ENCODE measurements at regions not wholly inside any gene's neighbourhood (a gene's known extent, or its start where the extent isn't known, plus 50 kb on each side); places are given as distances from the start of the nearest gene placed in this dataset.

DNA sequence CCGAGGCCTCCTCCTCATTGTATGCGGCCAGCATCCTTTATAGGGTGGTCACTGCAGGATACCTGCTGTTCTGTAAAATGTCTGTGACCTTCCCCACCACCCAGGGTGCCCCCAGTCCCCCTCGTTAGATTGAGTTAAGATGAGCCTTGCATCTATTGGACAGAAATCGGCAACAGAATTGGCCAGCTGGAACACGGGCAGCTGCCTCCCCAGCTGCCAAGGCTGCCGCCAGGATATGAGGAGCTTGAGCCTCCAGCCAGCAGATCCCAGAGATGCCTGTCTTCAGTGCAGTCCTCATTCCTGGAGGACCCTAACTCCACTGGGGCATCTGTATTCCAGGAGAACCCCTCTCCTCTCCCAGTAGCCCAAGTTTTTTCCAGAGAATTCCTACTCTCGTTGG, 463.0 kb downstream of the TSHZ3 start:
- H3K9me2 ChIP-seq (ENCODE audit: insufficient read depth, low read length) = no peaks in the 10 kb centered on the region
- H3K79me2 ChIP-seq (ENCODE audit: insufficient read depth, low read depth, low read length) = no peaks in the 10 kb centered on the region
- TF ChIP-seq EZH2phosphoT487 (IDR thresholded peaks at IDR 0.05; ENCODE audit: borderline replicate concordance, low read depth, low read length) (no peak), CTCF (conservative IDR thresholded peaks at IDR 0.05; ENCODE audit: low read length) (no peak)
- no peak overlapping the region for H2AFZ ChIP-seq (ENCODE audit: low read length)
- ChIA-PET CTCF (ENCODE audit: unreplicated experiment) (no interaction called here), POLR2A (interaction anchor here (0.6 kb wide), 1 partner anchor 187 kb away, joined by 3 read pairs; no protein-coding TSS in a partner anchor)
- H3K4me2 ChIP-seq (ENCODE audit: low read length) = no peak overlapping the region
- no peak overlapping the region for H3K27ac ChIP-seq (ENCODE audit: low read depth, low read length, poor library complexity, severe bottlenecking)
- no peak for DNase-seq (ENCODE audit: low spot score)
- H4K20me1 ChIP-seq (ENCODE audit: insufficient read depth, low read length) = no peaks in the 10 kb centered on the region
- no peak overlapping the region for H3K4me3 ChIP-seq (ENCODE audit: low read depth, low read length, poor library complexity, severe bottlenecking)
- H3K4me1 ChIP-seq (ENCODE audit: insufficient read depth, low read length, poor library complexity, severe bottlenecking) = no peaks in the 10 kb centered on the region
- H3K36me3 ChIP-seq (ENCODE audit: insufficient read depth, low read length) = no peaks in the 10 kb centered on the region
- H3K9me3 ChIP-seq (ENCODE audit: low read length) = no peaks in the 10 kb centered on the region
- no TSS peak for BruUV-seq (replicated peaks)
- intact Hi-C loops (cut with micrococcal nuclease; ENCODE audit: unreplicated experiment) = no loop called here

GRCh38 chr19:30884146-30884812, 465.0 kb downstream of the TSHZ3 start:
- no peak overlapping the region for H3K4me2 ChIP-seq (ENCODE audit: low read length)
- no peak overlapping the region for H2AFZ ChIP-seq (ENCODE audit: low read length)
- ChIA-PET CTCF (ENCODE audit: unreplicated experiment) (no interaction called here), POLR2A (no interaction called here)
- no peaks in the 10 kb centered on the region for H3K4me1 ChIP-seq (ENCODE audit: insufficient read depth, low read length, poor library complexity, severe bottlenecking)
- intact Hi-C loops (cut with micrococcal nuclease; ENCODE audit: unreplicated experiment) = no loop called here
- no peak overlapping the region for H3K27ac ChIP-seq (ENCODE audit: low read depth, low read length, poor library complexity, severe bottlenecking)
- no peaks in the 10 kb centered on the region for H3K9me2 ChIP-seq (ENCODE audit: insufficient read depth, low read length)
- no peaks in the 10 kb centered on the region for H3K9me3 ChIP-seq (ENCODE audit: low read length)
- no peaks in the 10 kb centered on the region for H3K36me3 ChIP-seq (ENCODE audit: insufficient read depth, low read length)
- BruUV-seq (replicated peaks) = no TSS peak
- TF ChIP-seq EZH2phosphoT487 (IDR thresholded peaks at IDR 0.05; ENCODE audit: borderline replicate concordance, low read depth, low read length) = no peak
- TF ChIP-seq CTCF (conservative IDR thresholded peaks at IDR 0.05; ENCODE audit: low read length) = no peak
- H4K20me1 ChIP-seq (ENCODE audit: insufficient read depth, low read length) = no peaks in the 10 kb centered on the region
- H3K4me3 ChIP-seq (ENCODE audit: low read depth, low read length, poor library complexity, severe bottlenecking) = no peak overlapping the region
- H3K79me2 ChIP-seq (ENCODE audit: insufficient read depth, low read depth, low read length) = no peaks in the 10 kb centered on the region
- no peak for DNase-seq (ENCODE audit: low spot score)

DNA sequence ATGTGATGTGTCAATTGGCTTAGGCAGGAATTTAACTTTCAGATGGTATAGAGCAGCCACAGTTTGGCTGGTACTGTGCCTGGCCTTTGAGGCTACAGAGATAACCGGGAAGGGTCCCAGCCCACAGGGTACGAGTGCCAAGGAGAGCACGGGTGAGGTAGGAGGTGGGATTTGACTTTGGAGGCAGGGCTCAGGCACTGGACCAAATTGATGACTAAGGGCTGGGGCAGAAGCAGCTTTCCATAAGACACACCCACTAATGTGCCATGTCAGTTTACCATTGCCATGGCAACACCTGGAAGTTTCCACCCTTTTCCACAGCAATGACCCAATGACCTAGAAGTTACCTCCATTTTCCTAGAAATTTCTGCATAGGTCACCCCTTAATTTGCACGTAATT, 466.2 kb downstream of the TSHZ3 start:
- H3K4me2 ChIP-seq (ENCODE audit: low read length) = no peak overlapping the region
- no peak overlapping the region for H3K27ac ChIP-seq (ENCODE audit: low read depth, low read length, poor library complexity, severe bottlenecking)
- H2AFZ ChIP-seq (ENCODE audit: low read length) = no peak overlapping the region
- TF ChIP-seq EZH2phosphoT487 (IDR thresholded peaks at IDR 0.05; ENCODE audit: borderline replicate concordance, low read depth, low read length) = no peak
- TF ChIP-seq CTCF (conservative IDR thresholded peaks at IDR 0.05; ENCODE audit: low read length) = no peak
- no peak overlapping the region for H3K4me3 ChIP-seq (ENCODE audit: low read depth, low read length, poor library complexity, severe bottlenecking)
- no peaks in the 10 kb centered on the region for H4K20me1 ChIP-seq (ENCODE audit: insufficient read depth, low read length)
- H3K4me1 ChIP-seq (ENCODE audit: insufficient read depth, low read length, poor library complexity, severe bottlenecking) = no peaks in the 10 kb centered on the region
- DNase-seq (ENCODE audit: low spot score) = no peak
- no peaks in the 10 kb centered on the region for H3K9me3 ChIP-seq (ENCODE audit: low read length)
- H3K36me3 ChIP-seq (ENCODE audit: insufficient read depth, low read length) = no peaks in the 10 kb centered on the region
- no peaks in the 10 kb centered on the region for H3K9me2 ChIP-seq (ENCODE audit: insufficient read depth, low read length)
- ChIA-PET POLR2A (no interaction called here), CTCF (ENCODE audit: unreplicated experiment) (no interaction called here)
- intact Hi-C loops (cut with micrococcal nuclease; ENCODE audit: unreplicated experiment) = no loop called here
- H3K79me2 ChIP-seq (ENCODE audit: insufficient read depth, low read depth, low read length) = no peaks in the 10 kb centered on the region
- BruUV-seq (replicated peaks) = no TSS peak
